HEK293T (cell line): ENCODE measurements at regions not wholly inside any gene's neighbourhood (a gene's known extent, or its start where the extent isn't known, plus 50 kb on each side); places are given as distances from the start of the nearest gene placed in this dataset.

ENCODE experiments used
- ARNT ChIP-seq: fragments of 450-650 bp; IDR thresholded peaks from 2 replicates; pipeline ENCODE4 v1.6.1; 2017; ENCODE audit warnings: mild to moderate bottlenecking
- BHLHE40 ChIP-seq: fragments of 450-650 bp; IDR thresholded peaks from 2 replicates; pipeline ENCODE4 v1.6.1; 2016; ENCODE audit warnings: mild to moderate bottlenecking, moderate library complexity, borderline replicate concordance
- SP1 ChIP-seq: fragments of 450-650 bp; IDR thresholded peaks from 2 replicates; pipeline ENCODE4 v1.6.1; 2017
- SUZ12 ChIP-seq: fragments of 450-650 bp; IDR thresholded peaks from 2 replicates; pipeline ENCODE4 v1.6.1; 2016; ENCODE audit warnings: mild to moderate bottlenecking

DNA sequence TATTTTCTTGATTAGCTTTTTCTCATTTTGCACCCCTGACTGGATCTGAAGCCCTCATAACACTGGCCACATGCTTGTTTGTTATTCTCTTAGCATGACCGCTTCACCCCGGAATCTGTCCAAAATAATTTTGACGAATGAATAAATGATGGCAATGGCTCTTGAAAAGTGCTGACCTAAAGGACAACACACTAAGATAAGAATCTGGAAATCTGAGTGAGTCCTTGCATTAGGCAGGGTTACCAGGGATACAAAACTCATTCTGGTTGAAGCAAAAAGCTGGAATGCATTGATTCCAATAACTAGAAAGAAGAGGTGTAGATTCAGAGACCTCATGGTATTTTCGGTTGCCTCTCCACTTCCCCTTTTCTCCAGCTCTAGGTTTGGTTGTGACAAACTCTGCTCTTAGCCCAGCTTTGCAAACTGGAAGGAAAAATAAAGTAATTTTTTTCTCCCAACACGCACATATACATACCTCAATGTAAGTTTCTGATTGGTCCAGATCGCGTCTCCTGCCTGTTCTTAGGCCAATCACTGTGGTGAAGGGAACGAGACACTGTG, 157.4 kb downstream of the SKIDA1 start:
- TF ChIP-seq BHLHE40 (no peak), SUZ12 (no peak), SP1 (no peak), ARNT (no peak)
